H1 (cell line): ENCODE measurements at regions not wholly inside any gene's neighbourhood (a gene's known extent, or its start where the extent isn't known, plus 50 kb on each side); places are given as distances from the start of the nearest gene placed in this dataset.

Experiments used
- CTCF ChIA-PET: fragments of 300-600 bp; sonication (Branson Sonifier 250); formaldehyde crosslinking; loops from one replicate; lab custom pipeline; 2021; ENCODE audit not compliant: partially characterized antibody; lab: Charles Lee
- POLR2A ChIA-PET: fragments of 300-600 bp; sonication (Branson Sonifier 250); formaldehyde crosslinking; loops from one replicate; lab custom pipeline; 2021; ENCODE audit warnings: inconsistent platforms; ENCODE audit not compliant: partially characterized antibody; lab: Charles Lee
- DNase-seq, 2 experiments: peaks; one replicate each; pipeline versions ENCODE4 v3.0.0 to v3.0.0-alpha.2; 2010 to 2022; ENCODE audit warnings: low spot score in 2 of 2, low read depth in 1 of 2, mixed read lengths in 1 of 2
- FAIRE-seq: peaks from 2 replicates; lab custom pipeline; 2011; peaks lifted over from hg19 to GRCh38; lab: Jason Lieb, UNC
- H2AFZ ChIP-seq: 2 replicates; pipeline ENCODE4 v1.8.1; 2012; ENCODE audit warnings: low read length, inconsistent platforms
- H2AK5ac ChIP-seq: 2 replicates; pipeline ENCODE4 v1.6.1; 2013; ENCODE audit warnings: low read depth, low read length
- H2BK120ac ChIP-seq: replicated peaks from 2 replicates; pipeline ENCODE3; 2013; ENCODE audit warnings: low read depth, low read length, inconsistent platforms
- H2BK12ac ChIP-seq: 2 replicates; pipeline ENCODE4 v1.6.1; 2013; ENCODE audit warnings: low read depth, low read length
- H2BK15ac ChIP-seq: 2 replicates; pipeline ENCODE4 v1.6.1; 2013; ENCODE audit warnings: low read length
- H2BK20ac ChIP-seq: 2 replicates; pipeline ENCODE4 v1.6.1; 2013; ENCODE audit warnings: low read length
- H2BK5ac ChIP-seq: 2 replicates; pipeline ENCODE4 v1.6.1; 2013; ENCODE audit warnings: low read depth, low read length
- H3K14ac ChIP-seq: 2 replicates; pipeline ENCODE4 v1.6.1; 2013; ENCODE audit warnings: inconsistent platforms; ENCODE audit not compliant: insufficient read length
- H3K18ac ChIP-seq: 2 replicates; pipeline ENCODE4 v1.6.1; 2013; ENCODE audit warnings: low read length; ENCODE audit errors: extremely low read depth
- H3K23ac ChIP-seq: 2 replicates; pipeline ENCODE4 v1.6.1; 2013; ENCODE audit warnings: inconsistent platforms; ENCODE audit not compliant: insufficient read length
- H3K23me2 ChIP-seq: 2 replicates; pipeline ENCODE4 v1.6.1; 2013; ENCODE audit warnings: low read depth, low read length
- H3K27ac ChIP-seq: 2 replicates; pipeline ENCODE4 v1.6.1; 2011; ENCODE audit warnings: low read depth, low read length, inconsistent platforms
- H3K27me3 ChIP-seq, 4 experiments: replicated peaks in 1 of 4; 1 replicate in 1 of 4; 2 replicates in 3 of 4; pipeline versions ENCODE4 v1.6.1 to v1.8.1; 2011 to 2013; ENCODE audit warnings: low read length in 3 of 4, mild to moderate bottlenecking in 3 of 4, inconsistent platforms in 2 of 4, mixed read lengths in 2 of 4, moderate library complexity in 1 of 4; ENCODE audit not compliant: control insufficient read depth in 3 of 4, insufficient read depth in 3 of 4; ENCODE audit errors: extremely low read depth in 1 of 4
- H3K36me3 ChIP-seq, 4 experiments: 2 replicates each; pipeline versions ENCODE4 v1.6.1 to v1.8.1; 2011 to 2013; ENCODE audit warnings: mild to moderate bottlenecking in 4 of 4, low read length in 3 of 4, moderate library complexity in 2 of 4, control low read depth in 1 of 4, inconsistent platforms in 1 of 4; ENCODE audit not compliant: insufficient read depth in 4 of 4, control insufficient read depth in 2 of 4
- H3K4ac ChIP-seq: replicated peaks from 2 replicates; pipeline ENCODE3; 2013; ENCODE audit warnings: low read length, low read depth, mixed read lengths, inconsistent platforms; ENCODE audit not compliant: insufficient read length
- H3K4me1 ChIP-seq, 4 experiments: replicated peaks in 1 of 4; 1 replicate in 1 of 4; 2 replicates in 3 of 4; pipeline versions ENCODE4 v1.6.1 to v1.8.1; 2011 to 2013; ENCODE audit warnings: low read length in 3 of 4, inconsistent platforms in 2 of 4, mixed read lengths in 1 of 4; ENCODE audit not compliant: insufficient read depth in 4 of 4, control insufficient read depth in 3 of 4
- H3K4me2 ChIP-seq, 2 experiments: 2 replicates each; pipeline versions ENCODE4 v1.6.1 to v1.8.1; 2011 to 2013; ENCODE audit warnings: low read depth in 2 of 2, low read length in 2 of 2, control low read depth in 1 of 2, inconsistent platforms in 1 of 2, mild to moderate bottlenecking in 1 of 2; ENCODE audit not compliant: insufficient read depth in 1 of 2
- H3K4me3 ChIP-seq, 4 experiments: fragments of 200-600, 300-600 bp in 1 of 4; sonication (generic), shearing (Covaris generic), sonication (Bioruptor Twin) in 1 of 4; 2 replicates each; pipeline versions ENCODE4 v1.5.1 to v1.8.1; 2011 to 2016; ENCODE audit warnings: low read length in 4 of 4, low read depth in 3 of 4, control low read depth in 2 of 4, inconsistent platforms in 2 of 4, mild to moderate bottlenecking in 2 of 4, mixed read lengths in 1 of 4, moderate library complexity in 1 of 4; ENCODE audit not compliant: insufficient read depth in 2 of 4; ENCODE audit errors: extremely low read depth in 1 of 4
- H3K56ac ChIP-seq: replicated peaks from 2 replicates; pipeline ENCODE3; 2013; ENCODE audit warnings: low read depth, mild to moderate bottlenecking, mixed read lengths, low read length, inconsistent platforms; ENCODE audit not compliant: insufficient read length
- H3K79me1 ChIP-seq: 2 replicates; pipeline ENCODE4 v1.6.1; 2013; ENCODE audit warnings: low read depth, low read length, control low read depth
- H3K79me2 ChIP-seq, 2 experiments: 2 replicates each; pipeline versions ENCODE4 v1.6.1 to v1.8.1; 2012 to 2013; ENCODE audit warnings: low read length in 2 of 2, mild to moderate bottlenecking in 2 of 2, inconsistent platforms in 1 of 2; ENCODE audit not compliant: insufficient read depth in 2 of 2, control insufficient read depth in 1 of 2
- H3K9ac ChIP-seq, 4 experiments: replicated peaks in 1 of 4; 1 replicate in 1 of 4; 2 replicates in 3 of 4; pipeline versions ENCODE4 v1.6.1 to v1.8.1; 2011 to 2013; ENCODE audit warnings: low read depth in 3 of 4, low read length in 3 of 4, control low read depth in 2 of 4, mild to moderate bottlenecking in 2 of 4, moderate library complexity in 2 of 4, inconsistent platforms in 1 of 4; ENCODE audit errors: extremely low read depth in 1 of 4
- H3K9me3 ChIP-seq, 2 experiments: 2 replicates each; pipeline versions ENCODE4 v1.6.1 to v1.8.1; 2012 to 2013; ENCODE audit warnings: mild to moderate bottlenecking in 2 of 2, moderate library complexity in 2 of 2, control low read depth in 1 of 2, inconsistent platforms in 1 of 2, low read depth in 1 of 2, low read length in 1 of 2, mixed read lengths in 1 of 2; ENCODE audit not compliant: insufficient read depth in 2 of 2
- H4K20me1 ChIP-seq, 2 experiments: replicated peaks in 1 of 2; 2 replicates each; pipeline versions ENCODE3 to v1.8.1; 2011 to 2013; ENCODE audit warnings: inconsistent platforms in 2 of 2, low read length in 2 of 2, mild to moderate bottlenecking in 1 of 2; ENCODE audit not compliant: insufficient read depth in 2 of 2, control insufficient read depth in 1 of 2
- H4K5ac ChIP-seq: 2 replicates; pipeline ENCODE4 v1.6.1; 2013; ENCODE audit warnings: low read length, low read depth, mixed read lengths, inconsistent platforms; ENCODE audit not compliant: insufficient read length
- H4K8ac ChIP-seq: 2 replicates; pipeline ENCODE4 v1.8.0; 2013; ENCODE audit warnings: mild to moderate bottlenecking, moderate library complexity, low read length, inconsistent platforms; ENCODE audit not compliant: insufficient read depth; ENCODE audit errors: extremely low read depth
- H4K91ac ChIP-seq: replicated peaks from 2 replicates; pipeline ENCODE3; 2013; ENCODE audit warnings: low read length, mixed read lengths, inconsistent platforms; ENCODE audit not compliant: insufficient read length
- CHD2 ChIP-seq: IDR thresholded peaks from 2 replicates; pipeline ENCODE4 v1.6.1; 2012; ENCODE audit warnings: low read length, improper control_type of control experiment
- JUN ChIP-seq: IDR thresholded peaks from 2 replicates; pipeline ENCODE4 v1.6.1; 2011; ENCODE audit warnings: low read depth, mild to moderate bottlenecking, improper control_type of control experiment, low read length
- KDM5A ChIP-seq: fragments of 200-600 bp; IDR thresholded peaks from 2 replicates; pipeline ENCODE4 v1.7.1; 2012; ENCODE audit warnings: mild to moderate bottlenecking, low read length, inconsistent platforms, mixed read lengths
- POLR2A ChIP-seq, 2 experiments: IDR thresholded peaks; 1 replicate in 1 of 2; 2 replicates in 1 of 2; pipeline ENCODE4 v1.6.1; 2011; ENCODE audit warnings: low read depth in 2 of 2, low read length in 2 of 2, mild to moderate bottlenecking in 2 of 2; ENCODE audit errors: control extremely low read depth in 1 of 2
- SAP30 ChIP-seq: fragments of 300-600 bp; sonication (generic); IDR thresholded peaks from 2 replicates; pipeline ENCODE4 v1.7.1; 2012; ENCODE audit warnings: low read length, moderate library complexity, mild to moderate bottlenecking, inconsistent platforms; ENCODE audit not compliant: insufficient read depth, insufficient replicate concordance
- SIN3A ChIP-seq, 2 experiments: IDR thresholded peaks in 1 of 2; conservative IDR thresholded peaks in 1 of 2; 2 replicates each; pipeline ENCODE4 v1.6.1; 2011 to 2012; ENCODE audit warnings: low read length in 2 of 2, improper control_type of control experiment in 1 of 2, low read depth in 1 of 2, mild to moderate bottlenecking in 1 of 2
- SIX5 ChIP-seq: IDR thresholded peaks from 2 replicates; pipeline ENCODE4 v1.6.1; 2011; ENCODE audit warnings: mild to moderate bottlenecking, low read depth, low read length
- SRF ChIP-seq: IDR thresholded peaks from 2 replicates; pipeline ENCODE4 v1.6.1; 2011; ENCODE audit warnings: mild to moderate bottlenecking, low read depth, low read length, moderate library complexity
- TCF12 ChIP-seq: IDR thresholded peaks from 2 replicates; pipeline ENCODE4 v1.6.1; 2011; ENCODE audit warnings: low read depth, mild to moderate bottlenecking, low read length
- TEAD4 ChIP-seq: IDR thresholded peaks from 2 replicates; pipeline ENCODE4 v1.6.1; 2012; ENCODE audit warnings: low read depth, low read length, inconsistent platforms, mixed read lengths
- WGBS, 2 experiments: shearing (Covaris generic) in 1 of 2; methylation state at CpG; one replicate each; pipeline versions ENCODE4 v1.1.6 to v1.1.7; 2013 to 2015; ENCODE audit warnings: low lambda C conversion rate in 2 of 2, mixed read lengths in 2 of 2, inconsistent platforms in 1 of 2, low coverage in 1 of 2, missing lambda C conversion rate in 1 of 2; ENCODE audit not compliant: insufficient replicate concordance in 2 of 2, insufficient coverage in 1 of 2, insufficient read length in 1 of 2; ENCODE audit errors: extremely low coverage in 1 of 2, missing lambda C conversion rate in 1 of 2; 5-methylcytosine and 5-hydroxymethylcytosine counted together

- no peak overlapping the region for H2BK15ac ChIP-seq
- H4K8ac ChIP-seq, result peak overlapping the region; percentile 25; the same call in 1 of the 2 replicates
- H3K23ac ChIP-seq, result no peak overlapping the region
- ChIA-PET POLR2A (interaction anchor here (1.1 kb wide), 1 partner anchor 85 kb away, joined by 4 read pairs; no protein-coding TSS in a partner anchor), CTCF (interaction anchor here (0.9 to 5.7 kb wide), 4 partner anchors 10 to 80 kb away, joined by 3 to 30 read pairs (median 4); no protein-coding TSS in a partner anchor)
- H3K18ac ChIP-seq, result no peak overlapping the region
- H3K79me2 ChIP-seq, result no peaks in the 10 kb centered on the region
- no peak overlapping the region for H3K4ac ChIP-seq
- no peak overlapping the region for H3K4me3 ChIP-seq
- H2BK120ac ChIP-seq, result no peak overlapping the region
- H3K4me1 ChIP-seq, result no peaks in the 10 kb centered on the region
- no peak overlapping the region for H3K14ac ChIP-seq
- peaks cover 0 to 12% (median 4%) of the 10 kb centered on the region in 4 experiments; a peak in 3 of 8 replicates for H3K36me3 ChIP-seq
- no peaks in the 10 kb centered on the region for H3K27me3 ChIP-seq
- no peak overlapping the region for H3K27ac ChIP-seq
- H2BK20ac ChIP-seq, result no peak overlapping the region
- no peak overlapping the region for H4K5ac ChIP-seq
- H3K4me2 ChIP-seq, result no peak overlapping the region
- H4K20me1 ChIP-seq, result peaks cover 0 to 2% of the 10 kb centered on the region in 2 experiments
- H3K23me2 ChIP-seq, result no peaks in the 10 kb centered on the region
- H3K9ac ChIP-seq, result no peak overlapping the region
- no peaks in the 10 kb centered on the region for H3K9me3 ChIP-seq
- no peak overlapping the region for H4K91ac ChIP-seq
- no peak overlapping the region for H2BK12ac ChIP-seq
- H2AFZ ChIP-seq, result no peak overlapping the region
- no peak for TF ChIP-seq CHD2
- TF ChIP-seq KDM5A, result no peak
- no peak for TF ChIP-seq SAP30
- TF ChIP-seq SIX5, result no peak
- TF ChIP-seq TCF12, result no peak
- no peak for TF ChIP-seq SIN3A (conservative IDR thresholded peaks at IDR 0.05 in 1 of 2, IDR thresholded peaks at IDR 0.05 in 1 of 2; ENCODE audit: low read depth in 1 of 2, low read length in 2 of 2)
- TF ChIP-seq TEAD4, result no peak
- TF ChIP-seq JUN, result no peak
- TF ChIP-seq SRF, result no peak
- no peak for TF ChIP-seq POLR2A (IDR thresholded peaks at IDR 0.05; ENCODE audit: control extremely low read depth in 1 of 2, low read depth in 2 of 2, low read length in 2 of 2)
- TF ChIP-seq, all 59 proteins: peak for 0
- Histone ChIP-seq H3K56ac (no peak overlapping the region), H2AK5ac (no peak overlapping the region), H2BK5ac (peak overlapping the region; percentile 55; the same call in 1 of the 2 replicates), H3K79me1 (no peaks in the 10 kb centered on the region)
- WGBS, 2 experiments, result 96% methylated on average over 14 of the region's 14 CpGs; no CpG with 5 or more reads in 1 of the 2 experiments
- DNase-seq (no peak), FAIRE-seq (no peak)
These were observed 110.0 kb downstream of the LITAF start for GRCh38 chr16:11476676-11477075.
